ENCODE measurements at regions not wholly inside any gene's neighbourhood (a gene's known extent, or its start where the extent isn't known, plus 50 kb on each side); places are given as distances from the start of the nearest gene placed in this dataset.

GRCh38 chr6:149250951-149251350, 66.6 kb upstream of the TAB2 start:
- DNase-seq (ENCODE audit: low read depth): no peak
- TF ChIP-seq, protein P1, sequence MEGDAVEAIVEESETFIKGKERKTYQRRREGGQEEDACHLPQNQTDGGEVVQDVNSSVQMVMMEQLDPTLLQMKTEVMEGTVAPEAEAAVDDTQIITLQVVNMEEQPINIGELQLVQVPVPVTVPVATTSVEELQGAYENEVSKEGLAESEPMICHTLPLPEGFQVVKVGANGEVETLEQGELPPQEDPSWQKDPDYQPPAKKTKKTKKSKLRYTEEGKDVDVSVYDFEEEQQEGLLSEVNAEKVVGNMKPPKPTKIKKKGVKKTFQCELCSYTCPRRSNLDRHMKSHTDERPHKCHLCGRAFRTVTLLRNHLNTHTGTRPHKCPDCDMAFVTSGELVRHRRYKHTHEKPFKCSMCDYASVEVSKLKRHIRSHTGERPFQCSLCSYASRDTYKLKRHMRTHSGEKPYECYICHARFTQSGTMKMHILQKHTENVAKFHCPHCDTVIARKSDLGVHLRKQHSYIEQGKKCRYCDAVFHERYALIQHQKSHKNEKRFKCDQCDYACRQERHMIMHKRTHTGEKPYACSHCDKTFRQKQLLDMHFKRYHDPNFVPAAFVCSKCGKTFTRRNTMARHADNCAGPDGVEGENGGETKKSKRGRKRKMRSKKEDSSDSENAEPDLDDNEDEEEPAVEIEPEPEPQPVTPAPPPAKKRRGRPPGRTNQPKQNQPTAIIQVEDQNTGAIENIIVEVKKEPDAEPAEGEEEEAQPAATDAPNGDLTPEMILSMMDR (IDR thresholded peaks at IDR 0.05; ENCODE audit: low read depth, low read length, missing control alignments): no peak
- no peak overlapping the region for H3K4me3 ChIP-seq (ENCODE audit: low read depth, low read length)

DNA sequence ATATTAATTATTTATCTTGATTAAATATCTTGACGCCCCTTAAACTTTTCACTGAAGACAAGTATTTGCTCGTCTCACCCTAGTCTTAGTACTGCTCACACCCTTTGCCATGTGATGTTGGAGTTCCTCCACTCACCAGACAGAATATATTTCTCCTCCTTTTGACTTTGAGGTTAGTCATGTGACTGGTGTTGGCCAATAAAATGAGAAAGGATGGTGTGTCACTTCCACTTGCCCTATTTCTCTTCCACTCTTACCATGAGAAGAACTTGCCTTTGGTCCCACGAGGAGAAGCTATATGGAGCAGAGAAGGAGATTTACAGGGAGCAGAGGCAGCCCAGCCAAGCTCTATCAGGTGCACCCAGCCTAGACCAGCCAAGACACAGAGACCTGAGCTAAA, 64.9 kb upstream of the TAB2 start:
- no peak for DNase-seq (ENCODE audit: low read depth)
- TF ChIP-seq, protein P1 (IDR thresholded peaks at IDR 0.05; ENCODE audit: low read depth, low read length, missing control alignments): no peak
- no peak overlapping the region for H3K4me3 ChIP-seq (ENCODE audit: low read depth, low read length)

- DNase-seq (ENCODE audit: low read depth): no peak
- TF ChIP-seq, protein P1 (IDR thresholded peaks at IDR 0.05; ENCODE audit: low read depth, low read length, missing control alignments): no peak
- no peak overlapping the region for H3K4me3 ChIP-seq (ENCODE audit: low read depth, low read length)
Observed at GRCh38 chr6:149254253-149254652, 63.3 kb upstream of the TAB2 start.

GRCh38 chr6:149259753-149260152, 57.8 kb upstream of the TAB2 start:
- TF ChIP-seq, protein P1 (IDR thresholded peaks at IDR 0.05; ENCODE audit: low read depth, low read length, missing control alignments): no peak

GRCh38 chr6:149260214-149260874, 57.2 kb upstream of the TAB2 start:
- TF ChIP-seq, protein P1 (IDR thresholded peaks at IDR 0.05; ENCODE audit: low read depth, low read length, missing control alignments): no peak
- DNase-seq (ENCODE audit: low read depth): no peak
- no peak overlapping the region for H3K4me3 ChIP-seq (ENCODE audit: low read depth, low read length)

More at GRCh38 chr6:149259753-149260152, 57.8 kb upstream of the TAB2 start:
- no peak overlapping the region for H3K4me3 ChIP-seq (ENCODE audit: low read depth, low read length)
- no peak for DNase-seq (ENCODE audit: low read depth)

DNA sequence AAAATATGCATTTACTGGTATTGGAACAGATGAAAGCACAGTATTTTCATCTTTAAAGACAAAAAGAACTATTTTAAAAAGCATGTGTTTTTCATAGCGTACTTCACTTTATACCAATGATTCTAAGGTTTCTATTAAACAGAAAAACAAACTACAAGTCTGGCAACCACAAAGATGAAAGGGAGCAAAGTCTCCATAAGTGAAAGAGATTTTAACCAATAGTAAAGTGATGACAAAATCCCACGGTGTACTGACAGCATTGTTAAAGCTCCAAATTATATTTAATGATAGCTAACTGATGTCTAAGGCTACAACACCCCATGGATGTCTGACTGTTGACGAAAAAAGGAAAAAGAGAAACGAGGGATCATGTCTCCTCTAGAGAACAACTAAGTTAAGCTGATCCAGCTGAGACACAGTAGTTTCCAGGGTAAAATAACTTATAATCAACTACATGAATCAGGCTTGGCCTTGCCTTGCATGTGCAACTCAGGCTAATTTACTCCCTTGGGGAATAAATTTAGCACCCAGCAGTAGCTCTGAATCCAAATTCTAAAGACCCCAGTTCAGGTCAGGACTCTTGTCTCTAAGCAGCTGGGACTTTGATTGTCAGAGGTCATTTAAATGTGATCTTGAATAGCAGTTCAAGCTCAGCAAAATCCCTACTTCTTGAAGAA, 56.0 kb upstream of the TAB2 start:
- H3K4me3 ChIP-seq (ENCODE audit: low read depth, low read length): no peak overlapping the region
- TF ChIP-seq, protein P1 (IDR thresholded peaks at IDR 0.05; ENCODE audit: low read depth, low read length, missing control alignments): no peak
- DNase-seq (ENCODE audit: low read depth): no peak

DNA sequence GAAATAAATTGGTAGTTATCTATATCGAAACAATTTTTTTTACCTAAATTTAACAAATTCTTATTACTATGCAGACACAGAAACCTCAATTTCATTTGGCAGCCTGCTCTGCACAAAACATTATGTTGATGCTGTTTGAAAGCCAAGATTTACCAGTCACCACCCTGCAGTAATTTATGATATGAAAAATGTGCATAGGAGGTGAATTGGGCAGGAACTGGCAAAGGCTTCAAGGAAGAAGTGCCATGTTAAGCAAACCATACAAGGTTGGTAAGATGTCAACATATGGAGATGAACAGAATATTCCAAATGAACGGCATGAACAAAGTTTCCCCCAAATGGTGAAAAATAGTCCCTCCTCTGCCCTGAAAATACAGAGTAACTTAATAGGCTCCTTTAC, 54.2 kb upstream of the TAB2 start:
- no peak for DNase-seq (ENCODE audit: low read depth)
- TF ChIP-seq, protein P1 (IDR thresholded peaks at IDR 0.05; ENCODE audit: low read depth, low read length, missing control alignments): no peak
- H3K4me3 ChIP-seq (ENCODE audit: low read depth, low read length): no peak overlapping the region
